ENCODE measurements at regions not wholly inside any gene's neighbourhood (a gene's known extent, or its start where the extent isn't known, plus 50 kb on each side); places are given as distances from the start of the nearest gene placed in this dataset.
A peak's percentile ranks its signal among the peaks of the same experiment; 100 is the strongest.

- Mint-ChIP-seq H3K4me3 (ENCODE audit: unreplicated experiment) (no peak overlapping the region), H3K36me3 (ENCODE audit: unreplicated experiment) (no peaks in the 10 kb centered on the region), H3K27me3 (ENCODE audit: unreplicated experiment) (no peaks in the 10 kb centered on the region), H3K4me1 (ENCODE audit: unreplicated experiment) (peaks cover 48% of the 10 kb centered on the region), H3K27ac (ENCODE audit: unreplicated experiment) (peak overlapping the region; percentile 78), H3K9me3 (ENCODE audit: unreplicated experiment) (no peaks in the 10 kb centered on the region)
- no peak for TF ChIP-seq CTCF (IDR thresholded peaks at IDR 0.05)
- DNase-seq (ENCODE audit: extremely low spot score, unreplicated experiment) = no peak
Measured at GRCh38 chr10:69687426-69687825, 57.4 kb downstream of the FAM241B start.

- Mint-ChIP-seq H3K9me3 (ENCODE audit: unreplicated experiment) (no peaks in the 10 kb centered on the region), H3K27me3 (ENCODE audit: unreplicated experiment) (no peaks in the 10 kb centered on the region), H3K4me1 (ENCODE audit: unreplicated experiment) (peaks cover 10% of the 10 kb centered on the region), H3K4me3 (ENCODE audit: unreplicated experiment) (no peak overlapping the region), H3K27ac (ENCODE audit: unreplicated experiment) (no peak overlapping the region), H3K36me3 (ENCODE audit: unreplicated experiment) (no peaks in the 10 kb centered on the region)
- no peak for TF ChIP-seq CTCF (IDR thresholded peaks at IDR 0.05)
- DNase-seq (ENCODE audit: extremely low spot score, unreplicated experiment) = no peak
Measured at GRCh38 chr10:69692267-69692666, 62.2 kb downstream of the FAM241B start.

- no peak overlapping the region for H3K27ac Mint-ChIP-seq (ENCODE audit: unreplicated experiment)
- no peaks in the 10 kb centered on the region for H3K27me3 Mint-ChIP-seq (ENCODE audit: unreplicated experiment)
- H3K9me3 Mint-ChIP-seq (ENCODE audit: unreplicated experiment) = no peaks in the 10 kb centered on the region
- no peaks in the 10 kb centered on the region for H3K36me3 Mint-ChIP-seq (ENCODE audit: unreplicated experiment)
- peaks cover 5% of the 10 kb centered on the region for H3K4me1 Mint-ChIP-seq (ENCODE audit: unreplicated experiment)
- DNase-seq (ENCODE audit: extremely low spot score, unreplicated experiment) = no peak
- H3K4me3 Mint-ChIP-seq (ENCODE audit: unreplicated experiment) = no peak overlapping the region
- no peak for TF ChIP-seq CTCF (IDR thresholded peaks at IDR 0.05)
Measured at GRCh38 chr10:69692891-69693290, 62.8 kb downstream of the FAM241B start.

GRCh38 chr10:69693886-69694285 lies 63.8 kb downstream of the FAM241B start:
- TF ChIP-seq CTCF (IDR thresholded peaks at IDR 0.05) = no peak
- Mint-ChIP-seq H3K4me3 (ENCODE audit: unreplicated experiment) (no peak overlapping the region), H3K36me3 (ENCODE audit: unreplicated experiment) (no peaks in the 10 kb centered on the region), H3K4me1 (ENCODE audit: unreplicated experiment) (peaks cover 5% of the 10 kb centered on the region), H3K27ac (ENCODE audit: unreplicated experiment) (no peak overlapping the region), H3K27me3 (ENCODE audit: unreplicated experiment) (no peaks in the 10 kb centered on the region), H3K9me3 (ENCODE audit: unreplicated experiment) (no peaks in the 10 kb centered on the region)
- DNase-seq (ENCODE audit: extremely low spot score, unreplicated experiment) = no peak

- peak; percentile 78 for TF ChIP-seq CTCF (IDR thresholded peaks at IDR 0.05)
- no peak overlapping the region for H3K4me3 Mint-ChIP-seq (ENCODE audit: unreplicated experiment)
- no peaks in the 10 kb centered on the region for H3K27me3 Mint-ChIP-seq (ENCODE audit: unreplicated experiment)
- H3K27ac Mint-ChIP-seq (ENCODE audit: unreplicated experiment) = peak overlapping the region; percentile 61
- H3K36me3 Mint-ChIP-seq (ENCODE audit: unreplicated experiment) = no peaks in the 10 kb centered on the region
- H3K9me3 Mint-ChIP-seq (ENCODE audit: unreplicated experiment) = no peaks in the 10 kb centered on the region
- no peak for DNase-seq (ENCODE audit: extremely low spot score, unreplicated experiment)
- H3K4me1 Mint-ChIP-seq (ENCODE audit: unreplicated experiment) = peaks cover 5% of the 10 kb centered on the region
Measured at GRCh38 chr10:69696073-69696731, 66.2 kb downstream of the FAM241B start.

All from osteocyte (in vitro differentiated cells).